Activated T-cell treated with anti-CD3 and anti-CD28 coated beads, Interleukin-2, amount 50 U/mL, for 1 hour (primary cell): ENCODE measurements at regions not wholly inside any gene's neighbourhood (a gene's known extent, or its start where the extent isn't known, plus 50 kb on each side); places are given as distances from the start of the nearest gene placed in this dataset.

ENCODE experiments used
- DNase-seq: peaks from one replicate; pipeline ENCODE4 v3.0.0-alpha.2; 2020

- no peak for DNase-seq
Measured at GRCh38 chr12:47306130-47306529, 226.4 kb upstream of the AMIGO2 start.

DNA sequence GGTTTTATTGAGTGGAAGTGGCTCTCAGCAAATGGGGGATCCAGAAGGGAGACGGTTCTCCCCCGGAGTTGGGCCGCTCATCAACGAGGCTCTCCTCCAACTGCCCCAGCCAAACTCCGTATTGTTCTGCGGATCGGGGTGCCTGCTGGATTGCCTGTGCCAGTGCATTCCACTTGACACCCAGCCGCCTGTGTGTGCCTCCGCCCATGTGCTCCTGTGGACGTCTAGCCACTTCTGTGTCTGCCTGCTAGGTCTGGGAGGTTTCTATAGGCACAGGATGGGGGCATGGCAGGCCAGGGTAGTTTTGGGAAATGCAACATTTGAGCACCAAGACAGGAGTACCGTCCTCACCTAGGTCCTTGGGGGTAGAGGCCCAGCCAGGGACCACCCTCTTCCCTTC is 225.7 kb upstream of the AMIGO2 start:
- DNase-seq: no peak

DNA sequence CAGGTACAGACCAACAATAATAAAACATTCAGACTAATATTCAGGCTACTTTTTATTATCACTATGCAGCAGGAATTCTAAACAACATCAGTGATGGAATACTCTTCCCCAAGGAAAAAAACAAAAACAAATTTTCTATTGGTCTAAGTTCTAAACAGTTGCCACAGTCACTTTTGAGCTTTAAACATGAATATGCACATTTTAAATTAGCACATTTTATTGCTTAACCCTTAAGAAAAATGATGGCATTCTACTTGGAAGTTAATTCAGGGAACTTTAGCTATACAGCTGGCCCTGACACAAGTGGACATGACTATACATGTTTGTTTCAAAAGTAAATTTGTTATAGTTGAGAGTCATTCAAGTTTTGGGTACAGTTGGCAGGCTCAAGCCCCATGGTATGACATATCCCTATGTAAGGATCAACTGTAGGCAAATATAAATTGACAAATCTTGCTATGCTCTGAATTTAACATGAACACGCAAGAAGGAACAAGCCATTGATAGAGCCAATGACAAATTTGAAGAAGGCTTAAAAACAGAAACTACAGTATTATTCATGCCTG is 224.3 kb upstream of the AMIGO2 start:
- DNase-seq: no peak

DNA sequence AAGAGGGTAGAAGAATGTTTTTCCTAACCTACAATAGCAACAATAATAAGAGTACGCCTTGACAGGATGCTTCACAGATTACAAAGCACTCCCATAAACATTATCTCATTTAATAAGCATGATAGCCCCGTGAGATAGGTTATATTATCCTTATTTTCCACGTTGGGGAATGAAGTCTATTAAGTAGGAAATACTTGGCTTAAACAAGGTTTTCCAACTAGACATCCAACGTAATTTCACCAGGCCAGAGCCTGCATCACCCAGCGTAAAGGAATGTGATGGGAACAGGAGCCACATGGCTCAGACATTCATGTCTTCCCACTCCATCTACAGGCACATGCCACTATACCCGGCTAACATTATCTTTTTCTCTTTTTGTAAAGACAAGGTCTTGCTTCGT is 223.4 kb upstream of the AMIGO2 start:
- no peak for DNase-seq

GRCh38 chr12:47302111-47302671 is 222.4 kb upstream of the AMIGO2 start:
- DNase-seq: no peak

- DNase-seq: no peak
Measured at GRCh38 chr12:47299586-47299985, 219.8 kb upstream of the AMIGO2 start.

- DNase-seq: no peak
Measured at GRCh38 chr12:47297993-47298392, 218.2 kb upstream of the AMIGO2 start.

- no peak for DNase-seq
Measured at GRCh38 chr12:47296828-47297227, 217.1 kb upstream of the AMIGO2 start.

DNA sequence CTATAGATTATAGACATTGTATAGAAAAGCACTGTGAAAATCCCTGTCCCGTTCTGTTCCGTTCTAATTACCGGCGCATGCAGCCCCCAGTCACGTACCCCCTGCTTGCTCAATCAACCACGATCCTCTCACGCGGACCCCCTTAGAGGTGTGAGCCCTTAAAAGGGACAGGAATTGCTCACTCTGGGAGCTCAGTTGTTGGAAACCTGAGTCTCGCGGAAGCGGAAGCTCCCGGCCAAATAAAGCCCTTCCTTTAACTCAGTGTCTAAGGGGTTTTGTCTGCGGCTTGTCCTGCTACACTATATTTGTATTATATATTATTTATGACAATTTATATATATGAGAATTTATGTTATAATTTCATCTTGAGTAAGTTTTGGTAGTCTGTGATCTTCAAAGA is 213.6 kb upstream of the AMIGO2 start:
- DNase-seq: no peak

GRCh38 chr12:47286676-47287075 is 206.9 kb upstream of the AMIGO2 start:
- DNase-seq: no peak
